ENCODE measurements at regions not wholly inside any gene's neighbourhood (a gene's known extent, or its start where the extent isn't known, plus 50 kb on each side); places are given as distances from the start of the nearest gene placed in this dataset.

- TF ChIP-seq CTCF (IDR thresholded peaks at IDR 0.05): no peak
- TF ChIP-seq POLR2A (IDR thresholded peaks at IDR 0.05): no peak
Observed at GRCh38 chr6:155638200-155638599, 182.6 kb upstream of the NOX3 start.

Measured in prostate gland (tissue), 2 donors.